H1 (cell line): ENCODE measurements at regions not wholly inside any gene's neighbourhood (a gene's known extent, or its start where the extent isn't known, plus 50 kb on each side); places are given as distances from the start of the nearest gene placed in this dataset.

Source experiments
- CTCF ChIA-PET: fragments of 300-600 bp; sonication (Branson Sonifier 250); formaldehyde crosslinking; loops from one replicate; lab custom pipeline; 2021; ENCODE audit not compliant: partially characterized antibody; lab: Charles Lee
- POLR2A ChIA-PET: fragments of 300-600 bp; sonication (Branson Sonifier 250); formaldehyde crosslinking; loops from one replicate; lab custom pipeline; 2021; ENCODE audit warnings: inconsistent platforms; ENCODE audit not compliant: partially characterized antibody; lab: Charles Lee
- DNase-seq, 2 experiments: peaks; one replicate each; pipeline versions ENCODE4 v3.0.0 to v3.0.0-alpha.2; 2010 to 2022; ENCODE audit warnings: low spot score in 2 of 2, low read depth in 1 of 2, mixed read lengths in 1 of 2
- FAIRE-seq: peaks from 2 replicates; lab custom pipeline; 2011; peaks lifted over from hg19 to GRCh38; lab: Jason Lieb, UNC
- H2AFZ ChIP-seq: 2 replicates; pipeline ENCODE4 v1.8.1; 2012; ENCODE audit warnings: low read length, inconsistent platforms
- H2AK5ac ChIP-seq: 2 replicates; pipeline ENCODE4 v1.6.1; 2013; ENCODE audit warnings: low read depth, low read length
- H2BK120ac ChIP-seq: replicated peaks from 2 replicates; pipeline ENCODE3; 2013; ENCODE audit warnings: low read depth, low read length, inconsistent platforms
- H2BK12ac ChIP-seq: 2 replicates; pipeline ENCODE4 v1.6.1; 2013; ENCODE audit warnings: low read depth, low read length
- H2BK15ac ChIP-seq: 2 replicates; pipeline ENCODE4 v1.6.1; 2013; ENCODE audit warnings: low read length
- H2BK20ac ChIP-seq: 2 replicates; pipeline ENCODE4 v1.6.1; 2013; ENCODE audit warnings: low read length
- H2BK5ac ChIP-seq: 2 replicates; pipeline ENCODE4 v1.6.1; 2013; ENCODE audit warnings: low read depth, low read length
- H3K14ac ChIP-seq: 2 replicates; pipeline ENCODE4 v1.6.1; 2013; ENCODE audit warnings: inconsistent platforms; ENCODE audit not compliant: insufficient read length
- H3K18ac ChIP-seq: 2 replicates; pipeline ENCODE4 v1.6.1; 2013; ENCODE audit warnings: low read length; ENCODE audit errors: extremely low read depth
- H3K23ac ChIP-seq: 2 replicates; pipeline ENCODE4 v1.6.1; 2013; ENCODE audit warnings: inconsistent platforms; ENCODE audit not compliant: insufficient read length
- H3K23me2 ChIP-seq: 2 replicates; pipeline ENCODE4 v1.6.1; 2013; ENCODE audit warnings: low read depth, low read length
- H3K27ac ChIP-seq: 2 replicates; pipeline ENCODE4 v1.6.1; 2011; ENCODE audit warnings: low read depth, low read length, inconsistent platforms
- H3K27me3 ChIP-seq, 4 experiments: replicated peaks in 1 of 4; 1 replicate in 1 of 4; 2 replicates in 3 of 4; pipeline versions ENCODE4 v1.6.1 to v1.8.1; 2011 to 2013; ENCODE audit warnings: low read length in 3 of 4, mild to moderate bottlenecking in 3 of 4, inconsistent platforms in 2 of 4, mixed read lengths in 2 of 4, moderate library complexity in 1 of 4; ENCODE audit not compliant: control insufficient read depth in 3 of 4, insufficient read depth in 3 of 4; ENCODE audit errors: extremely low read depth in 1 of 4
- H3K36me3 ChIP-seq, 4 experiments: 2 replicates each; pipeline versions ENCODE4 v1.6.1 to v1.8.1; 2011 to 2013; ENCODE audit warnings: mild to moderate bottlenecking in 4 of 4, low read length in 3 of 4, moderate library complexity in 2 of 4, control low read depth in 1 of 4, inconsistent platforms in 1 of 4; ENCODE audit not compliant: insufficient read depth in 4 of 4, control insufficient read depth in 2 of 4
- H3K4ac ChIP-seq: replicated peaks from 2 replicates; pipeline ENCODE3; 2013; ENCODE audit warnings: low read length, low read depth, mixed read lengths, inconsistent platforms; ENCODE audit not compliant: insufficient read length
- H3K4me1 ChIP-seq, 4 experiments: replicated peaks in 1 of 4; 1 replicate in 1 of 4; 2 replicates in 3 of 4; pipeline versions ENCODE4 v1.6.1 to v1.8.1; 2011 to 2013; ENCODE audit warnings: low read length in 3 of 4, inconsistent platforms in 2 of 4, mixed read lengths in 1 of 4; ENCODE audit not compliant: insufficient read depth in 4 of 4, control insufficient read depth in 3 of 4
- H3K4me2 ChIP-seq, 2 experiments: 2 replicates each; pipeline versions ENCODE4 v1.6.1 to v1.8.1; 2011 to 2013; ENCODE audit warnings: low read depth in 2 of 2, low read length in 2 of 2, control low read depth in 1 of 2, inconsistent platforms in 1 of 2, mild to moderate bottlenecking in 1 of 2; ENCODE audit not compliant: insufficient read depth in 1 of 2
- H3K4me3 ChIP-seq, 4 experiments: fragments of 200-600, 300-600 bp in 1 of 4; sonication (generic), shearing (Covaris generic), sonication (Bioruptor Twin) in 1 of 4; 2 replicates each; pipeline versions ENCODE4 v1.5.1 to v1.8.1; 2011 to 2016; ENCODE audit warnings: low read length in 4 of 4, low read depth in 3 of 4, control low read depth in 2 of 4, inconsistent platforms in 2 of 4, mild to moderate bottlenecking in 2 of 4, mixed read lengths in 1 of 4, moderate library complexity in 1 of 4; ENCODE audit not compliant: insufficient read depth in 2 of 4; ENCODE audit errors: extremely low read depth in 1 of 4
- H3K56ac ChIP-seq: replicated peaks from 2 replicates; pipeline ENCODE3; 2013; ENCODE audit warnings: low read depth, mild to moderate bottlenecking, mixed read lengths, low read length, inconsistent platforms; ENCODE audit not compliant: insufficient read length
- H3K79me1 ChIP-seq: 2 replicates; pipeline ENCODE4 v1.6.1; 2013; ENCODE audit warnings: low read depth, low read length, control low read depth
- H3K79me2 ChIP-seq, 2 experiments: 2 replicates each; pipeline versions ENCODE4 v1.6.1 to v1.8.1; 2012 to 2013; ENCODE audit warnings: low read length in 2 of 2, mild to moderate bottlenecking in 2 of 2, inconsistent platforms in 1 of 2; ENCODE audit not compliant: insufficient read depth in 2 of 2, control insufficient read depth in 1 of 2
- H3K9ac ChIP-seq, 4 experiments: replicated peaks in 1 of 4; 1 replicate in 1 of 4; 2 replicates in 3 of 4; pipeline versions ENCODE4 v1.6.1 to v1.8.1; 2011 to 2013; ENCODE audit warnings: low read depth in 3 of 4, low read length in 3 of 4, control low read depth in 2 of 4, mild to moderate bottlenecking in 2 of 4, moderate library complexity in 2 of 4, inconsistent platforms in 1 of 4; ENCODE audit errors: extremely low read depth in 1 of 4
- H3K9me3 ChIP-seq, 2 experiments: 2 replicates each; pipeline versions ENCODE4 v1.6.1 to v1.8.1; 2012 to 2013; ENCODE audit warnings: mild to moderate bottlenecking in 2 of 2, moderate library complexity in 2 of 2, control low read depth in 1 of 2, inconsistent platforms in 1 of 2, low read depth in 1 of 2, low read length in 1 of 2, mixed read lengths in 1 of 2; ENCODE audit not compliant: insufficient read depth in 2 of 2
- H4K20me1 ChIP-seq, 2 experiments: replicated peaks in 1 of 2; 2 replicates each; pipeline versions ENCODE3 to v1.8.1; 2011 to 2013; ENCODE audit warnings: inconsistent platforms in 2 of 2, low read length in 2 of 2, mild to moderate bottlenecking in 1 of 2; ENCODE audit not compliant: insufficient read depth in 2 of 2, control insufficient read depth in 1 of 2
- H4K5ac ChIP-seq: 2 replicates; pipeline ENCODE4 v1.6.1; 2013; ENCODE audit warnings: low read length, low read depth, mixed read lengths, inconsistent platforms; ENCODE audit not compliant: insufficient read length
- H4K8ac ChIP-seq: 2 replicates; pipeline ENCODE4 v1.8.0; 2013; ENCODE audit warnings: mild to moderate bottlenecking, moderate library complexity, low read length, inconsistent platforms; ENCODE audit not compliant: insufficient read depth; ENCODE audit errors: extremely low read depth
- H4K91ac ChIP-seq: replicated peaks from 2 replicates; pipeline ENCODE3; 2013; ENCODE audit warnings: low read length, mixed read lengths, inconsistent platforms; ENCODE audit not compliant: insufficient read length
- EP300 ChIP-seq, 2 experiments: IDR thresholded peaks; 1 replicate in 1 of 2; 2 replicates in 1 of 2; pipeline ENCODE4 v1.6.1; 2011 to 2012; ENCODE audit warnings: low read depth in 2 of 2, low read length in 2 of 2, mild to moderate bottlenecking in 2 of 2, borderline replicate concordance in 1 of 2, inconsistent platforms in 1 of 2, moderate library complexity in 1 of 2
- EZH2 ChIP-seq: fragments of 200-600 bp; sonication (generic); IDR thresholded peaks from 2 replicates; pipeline ENCODE4 v1.7.1; 2012; ENCODE audit warnings: low read depth, mild to moderate bottlenecking, moderate library complexity, low read length, inconsistent platforms; ENCODE audit not compliant: severe bottlenecking
- JUN ChIP-seq: IDR thresholded peaks from 2 replicates; pipeline ENCODE4 v1.6.1; 2011; ENCODE audit warnings: low read depth, mild to moderate bottlenecking, improper control_type of control experiment, low read length
- TAF7 ChIP-seq: optimal IDR thresholded peaks from 2 replicates; pipeline ENCODE3; 2011; ENCODE audit warnings: low read depth, mild to moderate bottlenecking, inconsistent platforms, low read length, moderate library complexity, borderline replicate concordance
- TEAD4 ChIP-seq: IDR thresholded peaks from 2 replicates; pipeline ENCODE4 v1.6.1; 2012; ENCODE audit warnings: low read depth, low read length, inconsistent platforms, mixed read lengths
- WGBS, 2 experiments: shearing (Covaris generic) in 1 of 2; methylation state at CpG; one replicate each; pipeline versions ENCODE4 v1.1.6 to v1.1.7; 2013 to 2015; ENCODE audit warnings: low lambda C conversion rate in 2 of 2, mixed read lengths in 2 of 2, inconsistent platforms in 1 of 2, low coverage in 1 of 2, missing lambda C conversion rate in 1 of 2; ENCODE audit not compliant: insufficient replicate concordance in 2 of 2, insufficient coverage in 1 of 2, insufficient read length in 1 of 2; ENCODE audit errors: extremely low coverage in 1 of 2, missing lambda C conversion rate in 1 of 2; 5-methylcytosine and 5-hydroxymethylcytosine counted together

DNA sequence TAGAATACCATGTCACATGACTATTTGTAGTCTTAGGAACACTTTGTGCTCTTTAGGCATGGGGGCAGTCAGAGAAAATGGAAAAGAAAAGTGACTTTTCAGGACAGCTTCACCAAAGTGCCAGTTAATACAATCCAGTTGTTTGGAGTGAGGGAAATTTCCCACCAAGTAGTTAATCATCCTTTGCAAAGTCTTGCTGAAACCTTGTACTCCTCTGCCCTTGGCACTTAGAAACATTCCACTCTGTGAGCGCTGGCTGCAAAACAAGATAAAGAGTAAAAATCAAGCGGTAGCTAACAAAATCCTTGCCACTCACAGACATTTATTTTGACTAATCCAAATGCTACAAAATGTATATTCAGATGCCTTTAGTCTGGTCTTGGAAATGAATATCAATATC lies 229.2 kb upstream of the HSF2 start:
- Histone ChIP-seq H4K5ac (no peak overlapping the region), H2BK5ac (no peak overlapping the region), H2AK5ac (no peak overlapping the region), H3K36me3 (no peaks in the 10 kb centered on the region), H3K79me1 (no peaks in the 10 kb centered on the region), H3K27me3 (no peaks in the 10 kb centered on the region), H4K91ac (no peak overlapping the region), H3K4me1 (no peaks in the 10 kb centered on the region), H3K23ac (no peak overlapping the region), H2BK20ac (no peak overlapping the region), H4K8ac (no peak overlapping the region), H3K18ac (no peak overlapping the region), H2BK120ac (no peak overlapping the region), H3K4me2 (no peak overlapping the region), H3K79me2 (no peaks in the 10 kb centered on the region), H3K4me3 (no peak overlapping the region), H2BK15ac (no peak overlapping the region), H3K56ac (no peak overlapping the region), H3K14ac (no peak overlapping the region), H3K9ac (no peak overlapping the region), H2AFZ (no peak overlapping the region), H3K9me3 (peaks cover 0 to under 1% of the 10 kb centered on the region in 2 experiments; a peak in 1 of 4 replicates), H4K20me1 (no peaks in the 10 kb centered on the region), H3K23me2 (no peaks in the 10 kb centered on the region), H2BK12ac (no peak overlapping the region), H3K27ac (no peak overlapping the region), H3K4ac (no peak overlapping the region)
- 90% methylated on average over 2 of the region's 2 CpGs; no CpG with 5 or more reads in 1 of the 2 experiments for whole genome bisulfite sequencing, 2 experiments
- no peak for DNase-seq
- FAIRE-seq = no peak
- POLR2A ChIA-PET = no interaction called here
- CTCF ChIA-PET = no interaction called here
- TF ChIP-seq JUN (no peak), TEAD4 (no peak), TAF7 (no peak), EP300 (IDR thresholded peaks at IDR 0.05; ENCODE audit: borderline replicate concordance in 1 of 2, low read depth in 2 of 2, low read length in 2 of 2) (no peak), EZH2 (no peak)
